GM21737 (cell line): ENCODE measurements at regions not wholly inside any gene's neighbourhood (a gene's known extent, or its start where the extent isn't known, plus 50 kb on each side); places are given as distances from the start of the nearest gene placed in this dataset.
"Not testable (repeated sequence)": the region's sequence is repeated elsewhere in the genome, so short reads cannot be mapped to it uniquely, and the experiment has no call there.

Experiments used
- ATAC-seq: cut with Tn5 transposase; IDR thresholded peaks from one replicate; pipeline ENCODE4 v1.9.1; 2021; ENCODE audit warnings: mild to moderate bottlenecking, moderate library complexity; ENCODE audit not compliant: unreplicated experiment

- ATAC-seq: no peak
Measured at GRCh38 chr2:183522489-183523266, 398.4 kb downstream of the NUP35 start.

GRCh38 chr2:183530333-183530901 is 406.2 kb downstream of the NUP35 start:
- ATAC-seq: no peak

GRCh38 chr2:183532514-183532913 is 408.3 kb downstream of the NUP35 start:
- ATAC-seq: no peak

GRCh38 chr2:183533021-183533420 is 408.8 kb downstream of the NUP35 start:
- ATAC-seq: no peak

- ATAC-seq: no peak
Measured at GRCh38 chr2:183536290-183536689, 412.0 kb downstream of the NUP35 start.

- no peak for ATAC-seq
Measured at GRCh38 chr2:183536714-183537113, 412.5 kb downstream of the NUP35 start.

- no peak for ATAC-seq
Measured at GRCh38 chr2:183541766-183542165, 417.5 kb downstream of the NUP35 start.

- ATAC-seq: no peak
Measured at GRCh38 chr2:183542606-183543005, 418.4 kb downstream of the NUP35 start.

- no peak for ATAC-seq
Measured at GRCh38 chr2:183543222-183543621, 419.0 kb downstream of the NUP35 start.

- ATAC-seq: peak; percentile 60
Measured at GRCh38 chr2:183543731-183544130, 419.5 kb downstream of the NUP35 start.

- not testable (repeated sequence) for ATAC-seq
Measured at GRCh38 chr2:183546560-183547350, 422.5 kb downstream of the NUP35 start.

GRCh38 chr2:183552716-183553115 is 428.5 kb downstream of the NUP35 start:
- no peak for ATAC-seq

- no peak for ATAC-seq
Measured at GRCh38 chr2:183564726-183565125, 440.5 kb downstream of the NUP35 start.

GRCh38 chr2:183575481-183575880 is 451.2 kb downstream of the NUP35 start:
- no peak for ATAC-seq

GRCh38 chr2:183579686-183580085 is 455.4 kb downstream of the NUP35 start:
- ATAC-seq: no peak

GRCh38 chr2:183592271-183592670 is 468.0 kb downstream of the NUP35 start:
- no peak for ATAC-seq

- ATAC-seq: no peak
Measured at GRCh38 chr2:183594150-183594549, 469.9 kb downstream of the NUP35 start.

- no peak for ATAC-seq
Measured at GRCh38 chr2:183597841-183598240, 473.6 kb downstream of the NUP35 start.

GRCh38 chr2:183604065-183604464 is 479.8 kb downstream of the NUP35 start:
- ATAC-seq: no peak

GRCh38 chr2:183605440-183605839 is 481.2 kb downstream of the NUP35 start:
- no peak for ATAC-seq

GRCh38 chr2:183606022-183606717 is 481.9 kb downstream of the NUP35 start:
- no peak for ATAC-seq
